ENCODE measurements at regions not wholly inside any gene's neighbourhood (a gene's known extent, or its start where the extent isn't known, plus 50 kb on each side); places are given as distances from the start of the nearest gene placed in this dataset.

DNA sequence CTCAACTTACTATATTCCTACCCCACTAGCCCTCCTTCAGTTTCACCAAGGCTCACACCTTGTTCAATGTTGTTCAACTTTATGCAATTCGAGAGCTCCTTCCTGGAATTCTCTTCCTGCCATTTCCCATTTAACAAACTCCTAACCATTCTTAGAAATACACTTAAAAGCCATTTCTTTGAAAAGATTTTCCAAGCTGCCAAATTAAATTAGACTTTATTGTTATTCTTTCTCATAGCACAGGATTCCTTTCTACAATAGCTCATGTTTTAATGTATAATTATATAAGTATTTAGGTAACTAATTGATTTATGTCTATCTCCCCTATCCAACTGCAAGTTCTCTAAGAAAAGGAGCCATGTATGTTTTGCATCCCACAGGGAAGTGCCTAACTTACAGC lies 52.7 kb upstream of the CTSC start:
- BruUV-seq (replicated peaks), result no TSS peak
- ChIA-PET POLR2A (no interaction called here), RAD21 (ENCODE audit: low non-redundant PET in 1 of 2, low total read pairs in 2 of 2, uncharacterized antibody in 2 of 2, unreplicated experiment in 2 of 2) (no interaction called here), CTCF (no interaction called here)
- H3K9me3 ChIP-seq (ENCODE audit: control insufficient read depth in 1 of 2, insufficient read depth in 1 of 2, low read depth in 1 of 2, low read length in 2 of 2), result no peaks in the 10 kb centered on the region
- DNase-seq (ENCODE audit: low read depth, low spot score), result no peak
- H3K4me1 ChIP-seq (ENCODE audit: control insufficient read depth in 1 of 2, insufficient read depth in 2 of 2, low read length in 2 of 2), result no peaks in the 10 kb centered on the region
- H3K4me2 ChIP-seq (ENCODE audit: low read length), result no peak overlapping the region
- intact Hi-C loops (cut with micrococcal nuclease), result no loop called here
- ATAC-seq, result no peak
- no peaks in the 10 kb centered on the region for H3K27me3 ChIP-seq (ENCODE audit: insufficient read depth, low read length)
- no peak overlapping the region for H3K27ac ChIP-seq (ENCODE audit: low read depth, low read length)
- H3K36me3 ChIP-seq (ENCODE audit: control insufficient read depth in 1 of 2, insufficient read depth in 2 of 2, low read length in 2 of 2), result no peaks in the 10 kb centered on the region
- H3K4me3 ChIP-seq (replicated peaks in 1 of 2; ENCODE audit: low read depth in 1 of 2, low read length in 2 of 2), result no peak overlapping the region
- H4K20me1 ChIP-seq (ENCODE audit: insufficient read depth), result no peaks in the 10 kb centered on the region
- no peak overlapping the region for H2AFZ ChIP-seq (ENCODE audit: low read depth, low read length, poor library complexity, severe bottlenecking)
- no peaks in the 10 kb centered on the region for H3K9me2 ChIP-seq (ENCODE audit: insufficient read depth)
- TF ChIP-seq RAD21 (IDR thresholded peaks at IDR 0.05; ENCODE audit: low read depth) (no peak), YY1 (IDR thresholded peaks at IDR 0.05; ENCODE audit: extremely low read depth, insufficient replicate concordance, low read depth, low read length) (no peak), TCF7L2 (IDR thresholded peaks at IDR 0.05; ENCODE audit: borderline replicate concordance, extremely low read depth, insufficient read depth, insufficient read length) (no peak), SP1 (IDR thresholded peaks at IDR 0.05; ENCODE audit: low read depth) (no peak), JUND (IDR thresholded peaks at IDR 0.05) (no peak), SIN3A (IDR thresholded peaks at IDR 0.05; ENCODE audit: low read depth) (no peak), ZNF274 (IDR thresholded peaks at IDR 0.05; ENCODE audit: low read depth, low read length) (no peak), EZH2phosphoT487 (IDR thresholded peaks at IDR 0.05; ENCODE audit: borderline replicate concordance) (no peak), FOSL1 (IDR thresholded peaks at IDR 0.05; ENCODE audit: low read depth) (no peak), EGR1 (IDR thresholded peaks at IDR 0.05; ENCODE audit: low read depth) (no peak), POLR2AphosphoS5 (IDR thresholded peaks at IDR 0.05; ENCODE audit: low read depth, low read length) (no peak), ZFX (IDR thresholded peaks at IDR 0.05) (no peak), CBX3 (IDR thresholded peaks at IDR 0.05; ENCODE audit: low read depth) (no peak), POLR2A (IDR thresholded peaks at IDR 0.05; ENCODE audit: borderline replicate concordance, extremely low read depth, insufficient read depth, insufficient read length) (no peak), CEBPB (IDR thresholded peaks at IDR 0.05; ENCODE audit: low read depth) (no peak), ELF1 (IDR thresholded peaks at IDR 0.05; ENCODE audit: borderline replicate concordance, low read depth) (no peak)
- TF ChIP-seq, protein P1, sequence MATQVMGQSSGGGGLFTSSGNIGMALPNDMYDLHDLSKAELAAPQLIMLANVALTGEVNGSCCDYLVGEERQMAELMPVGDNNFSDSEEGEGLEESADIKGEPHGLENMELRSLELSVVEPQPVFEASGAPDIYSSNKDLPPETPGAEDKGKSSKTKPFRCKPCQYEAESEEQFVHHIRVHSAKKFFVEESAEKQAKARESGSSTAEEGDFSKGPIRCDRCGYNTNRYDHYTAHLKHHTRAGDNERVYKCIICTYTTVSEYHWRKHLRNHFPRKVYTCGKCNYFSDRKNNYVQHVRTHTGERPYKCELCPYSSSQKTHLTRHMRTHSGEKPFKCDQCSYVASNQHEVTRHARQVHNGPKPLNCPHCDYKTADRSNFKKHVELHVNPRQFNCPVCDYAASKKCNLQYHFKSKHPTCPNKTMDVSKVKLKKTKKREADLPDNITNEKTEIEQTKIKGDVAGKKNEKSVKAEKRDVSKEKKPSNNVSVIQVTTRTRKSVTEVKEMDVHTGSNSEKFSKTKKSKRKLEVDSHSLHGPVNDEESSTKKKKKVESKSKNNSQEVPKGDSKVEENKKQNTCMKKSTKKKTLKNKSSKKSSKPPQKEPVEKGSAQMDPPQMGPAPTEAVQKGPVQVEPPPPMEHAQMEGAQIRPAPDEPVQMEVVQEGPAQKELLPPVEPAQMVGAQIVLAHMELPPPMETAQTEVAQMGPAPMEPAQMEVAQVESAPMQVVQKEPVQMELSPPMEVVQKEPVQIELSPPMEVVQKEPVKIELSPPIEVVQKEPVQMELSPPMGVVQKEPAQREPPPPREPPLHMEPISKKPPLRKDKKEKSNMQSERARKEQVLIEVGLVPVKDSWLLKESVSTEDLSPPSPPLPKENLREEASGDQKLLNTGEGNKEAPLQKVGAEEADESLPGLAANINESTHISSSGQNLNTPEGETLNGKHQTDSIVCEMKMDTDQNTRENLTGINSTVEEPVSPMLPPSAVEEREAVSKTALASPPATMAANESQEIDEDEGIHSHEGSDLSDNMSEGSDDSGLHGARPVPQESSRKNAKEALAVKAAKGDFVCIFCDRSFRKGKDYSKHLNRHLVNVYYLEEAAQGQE (IDR thresholded peaks at IDR 0.05; ENCODE audit: low read depth), result no peak
- TF ChIP-seq, protein P2, sequence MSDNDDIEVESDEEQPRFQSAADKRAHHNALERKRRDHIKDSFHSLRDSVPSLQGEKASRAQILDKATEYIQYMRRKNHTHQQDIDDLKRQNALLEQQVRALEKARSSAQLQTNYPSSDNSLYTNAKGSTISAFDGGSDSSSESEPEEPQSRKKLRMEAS (IDR thresholded peaks at IDR 0.05), result no peak
- TF ChIP-seq, protein P3, sequence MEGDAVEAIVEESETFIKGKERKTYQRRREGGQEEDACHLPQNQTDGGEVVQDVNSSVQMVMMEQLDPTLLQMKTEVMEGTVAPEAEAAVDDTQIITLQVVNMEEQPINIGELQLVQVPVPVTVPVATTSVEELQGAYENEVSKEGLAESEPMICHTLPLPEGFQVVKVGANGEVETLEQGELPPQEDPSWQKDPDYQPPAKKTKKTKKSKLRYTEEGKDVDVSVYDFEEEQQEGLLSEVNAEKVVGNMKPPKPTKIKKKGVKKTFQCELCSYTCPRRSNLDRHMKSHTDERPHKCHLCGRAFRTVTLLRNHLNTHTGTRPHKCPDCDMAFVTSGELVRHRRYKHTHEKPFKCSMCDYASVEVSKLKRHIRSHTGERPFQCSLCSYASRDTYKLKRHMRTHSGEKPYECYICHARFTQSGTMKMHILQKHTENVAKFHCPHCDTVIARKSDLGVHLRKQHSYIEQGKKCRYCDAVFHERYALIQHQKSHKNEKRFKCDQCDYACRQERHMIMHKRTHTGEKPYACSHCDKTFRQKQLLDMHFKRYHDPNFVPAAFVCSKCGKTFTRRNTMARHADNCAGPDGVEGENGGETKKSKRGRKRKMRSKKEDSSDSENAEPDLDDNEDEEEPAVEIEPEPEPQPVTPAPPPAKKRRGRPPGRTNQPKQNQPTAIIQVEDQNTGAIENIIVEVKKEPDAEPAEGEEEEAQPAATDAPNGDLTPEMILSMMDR (IDR thresholded peaks at IDR 0.05 in 2 of 3, conservative IDR thresholded peaks at IDR 0.05 in 1 of 3; ENCODE audit: borderline replicate concordance in 1 of 3, insufficient read depth in 1 of 3, low read depth in 2 of 3, low read length in 2 of 3), result no peak
- TF ChIP-seq, protein P4, sequence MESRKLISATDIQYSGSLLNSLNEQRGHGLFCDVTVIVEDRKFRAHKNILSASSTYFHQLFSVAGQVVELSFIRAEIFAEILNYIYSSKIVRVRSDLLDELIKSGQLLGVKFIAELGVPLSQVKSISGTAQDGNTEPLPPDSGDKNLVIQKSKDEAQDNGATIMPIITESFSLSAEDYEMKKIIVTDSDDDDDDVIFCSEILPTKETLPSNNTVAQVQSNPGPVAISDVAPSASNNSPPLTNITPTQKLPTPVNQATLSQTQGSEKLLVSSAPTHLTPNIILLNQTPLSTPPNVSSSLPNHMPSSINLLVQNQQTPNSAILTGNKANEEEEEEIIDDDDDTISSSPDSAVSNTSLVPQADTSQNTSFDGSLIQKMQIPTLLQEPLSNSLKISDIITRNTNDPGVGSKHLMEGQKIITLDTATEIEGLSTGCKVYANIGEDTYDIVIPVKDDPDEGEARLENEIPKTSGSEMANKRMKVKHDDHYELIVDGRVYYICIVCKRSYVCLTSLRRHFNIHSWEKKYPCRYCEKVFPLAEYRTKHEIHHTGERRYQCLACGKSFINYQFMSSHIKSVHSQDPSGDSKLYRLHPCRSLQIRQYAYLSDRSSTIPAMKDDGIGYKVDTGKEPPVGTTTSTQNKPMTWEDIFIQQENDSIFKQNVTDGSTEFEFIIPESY (IDR thresholded peaks at IDR 0.05; ENCODE audit: extremely low read depth, insufficient replicate concordance, low read length), result no peak
- H3K79me2 ChIP-seq (ENCODE audit: insufficient read depth, low read length), result no peaks in the 10 kb centered on the region
- H3K9ac ChIP-seq (ENCODE audit: low read length), result no peak overlapping the region

Data from HCT116 (cell line).